ACC112 (cell line): ENCODE measurements at regions not wholly inside any gene's neighbourhood (a gene's known extent, or its start where the extent isn't known, plus 50 kb on each side); places are given as distances from the start of the nearest gene placed in this dataset.
A peak's percentile ranks its signal among the peaks of the same experiment; 100 is the strongest.
"Not testable (repeated sequence)": the region's sequence is repeated elsewhere in the genome, so short reads cannot be mapped to it uniquely, and the experiment has no call there.

Source experiments
- H2AFZ ChIP-seq: fragments of 200-600 bp; sonication (generic); one replicate; pipeline ENCODE4 v1.6.0; 2017; ENCODE audit warnings: antibody characterized with exemption, low read length; ENCODE audit not compliant: unreplicated experiment
- H3K27ac ChIP-seq: fragments of 200-600 bp; sonication (generic); 2 replicates; pipeline ENCODE4 v1.5.1; 2014; ENCODE audit warnings: low read depth, mild to moderate bottlenecking, antibody characterized with exemption, low read length, moderate library complexity
- H3K27me3 ChIP-seq: fragments of 200-600 bp; sonication (generic); 2 replicates; pipeline ENCODE4 v1.6.1; 2014; ENCODE audit warnings: mild to moderate bottlenecking, antibody characterized with exemption, low read length, moderate library complexity, mixed read lengths; ENCODE audit not compliant: insufficient read depth
- H3K36me3 ChIP-seq: fragments of 200-600 bp; sonication (generic); 2 replicates; pipeline ENCODE4 v1.6.1; 2016; ENCODE audit warnings: mild to moderate bottlenecking, antibody characterized with exemption, low read length, moderate library complexity, mixed read lengths; ENCODE audit not compliant: insufficient read depth
- H3K4me1 ChIP-seq: fragments of 200-600 bp; sonication (generic); one replicate; pipeline ENCODE4 v1.6.1; 2016; ENCODE audit warnings: low read length, mixed read lengths; ENCODE audit not compliant: insufficient read depth, unreplicated experiment, control insufficient read depth
- H3K4me3 ChIP-seq: fragments of 200-600 bp; sonication (generic); 2 replicates; pipeline ENCODE4 v1.5.1; 2014; ENCODE audit warnings: mild to moderate bottlenecking, low read depth, low read length
- H3K79me2 ChIP-seq: fragments of 200-600 bp; sonication (generic); one replicate; pipeline ENCODE4 v1.6.0; 2016; ENCODE audit warnings: low read length; ENCODE audit not compliant: control insufficient read depth, unreplicated experiment, insufficient read depth

DNA sequence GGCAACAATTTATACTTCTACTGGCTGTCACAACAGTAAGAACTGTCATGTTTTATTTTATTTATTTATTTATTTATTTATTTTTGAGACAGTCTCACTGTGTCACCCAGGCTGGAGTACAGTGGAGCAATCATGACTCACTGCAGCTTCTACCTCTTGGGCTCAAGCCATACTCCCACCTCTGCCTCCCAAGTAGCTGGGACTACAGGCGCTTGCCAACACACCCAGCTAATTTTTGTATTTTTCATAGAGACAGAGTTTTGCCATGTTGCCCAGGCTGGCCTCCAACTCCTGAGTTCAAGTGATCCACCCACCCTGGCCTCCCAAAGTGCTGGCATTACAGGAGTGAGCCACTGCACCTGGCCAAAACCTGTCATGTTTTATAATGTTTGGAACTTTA lies 255.1 kb upstream of the DUSP10 start:
- not testable (repeated sequence) for H3K27me3 ChIP-seq, H2AFZ ChIP-seq, H3K79me2 ChIP-seq, H3K4me3 ChIP-seq, H3K36me3 ChIP-seq
- Histone ChIP-seq H3K4me1 (peaks cover 14% of the 10 kb centered on the region), H3K27ac (peak overlapping the region; percentile 46; the same call in 1 of the 2 replicates)

DNA sequence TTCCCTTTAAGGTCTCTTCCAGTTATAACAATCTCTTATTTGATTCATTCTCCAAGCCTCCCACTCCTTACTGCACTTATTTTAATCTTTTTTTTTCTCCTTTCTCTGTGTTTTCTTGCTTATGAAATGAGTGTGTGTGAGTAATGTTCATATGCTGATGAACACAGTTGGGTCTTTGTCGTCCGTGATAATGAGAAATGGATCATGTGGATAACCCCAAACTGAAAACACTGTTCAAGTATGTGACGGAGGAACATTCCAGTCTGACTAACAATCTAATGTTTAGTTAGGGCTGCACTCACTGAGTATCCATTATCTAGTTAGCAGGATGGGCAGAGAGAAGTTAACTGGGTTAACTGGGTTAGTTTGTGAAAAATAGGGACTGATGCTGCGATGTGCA lies 253.1 kb upstream of the DUSP10 start:
- Histone ChIP-seq H3K4me1 (peaks cover 33% of the 10 kb centered on the region), H3K36me3 (no peaks in the 10 kb centered on the region), H3K4me3 (no peak overlapping the region), H2AFZ (peak overlapping the region; percentile 78), H3K79me2 (no peaks in the 10 kb centered on the region), H3K27me3 (no peaks in the 10 kb centered on the region), H3K27ac (peak overlapping the region; percentile 84)

DNA sequence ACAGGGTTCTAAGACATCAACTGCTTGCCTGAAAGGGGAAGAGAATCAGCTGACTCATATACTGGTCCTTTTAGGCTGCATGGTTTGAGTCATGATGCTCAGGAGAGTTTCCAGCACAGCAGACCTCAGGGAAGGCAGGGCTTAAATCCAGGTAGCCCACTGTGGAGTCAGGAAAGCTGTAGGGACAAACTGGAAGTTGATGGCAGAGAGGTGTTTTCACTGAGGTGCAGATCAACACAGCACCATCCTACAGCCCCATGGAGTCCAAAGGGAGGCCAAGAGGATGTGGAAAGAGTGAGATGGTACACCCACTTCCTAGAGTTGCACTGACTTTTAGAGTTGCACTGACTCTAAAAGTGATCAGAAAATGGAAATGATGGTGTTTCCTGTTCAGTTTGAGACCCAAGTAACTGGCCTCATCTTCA lies 252.4 kb upstream of the DUSP10 start:
- H3K4me1 ChIP-seq: peaks cover 39% of the 10 kb centered on the region
- H3K4me3 ChIP-seq: no peak overlapping the region
- no peaks in the 10 kb centered on the region for H3K27me3 ChIP-seq
- no peaks in the 10 kb centered on the region for H3K79me2 ChIP-seq
- H3K36me3 ChIP-seq: no peaks in the 10 kb centered on the region
- peak overlapping the region; percentile 84 for H3K27ac ChIP-seq
- no peak overlapping the region for H2AFZ ChIP-seq

DNA sequence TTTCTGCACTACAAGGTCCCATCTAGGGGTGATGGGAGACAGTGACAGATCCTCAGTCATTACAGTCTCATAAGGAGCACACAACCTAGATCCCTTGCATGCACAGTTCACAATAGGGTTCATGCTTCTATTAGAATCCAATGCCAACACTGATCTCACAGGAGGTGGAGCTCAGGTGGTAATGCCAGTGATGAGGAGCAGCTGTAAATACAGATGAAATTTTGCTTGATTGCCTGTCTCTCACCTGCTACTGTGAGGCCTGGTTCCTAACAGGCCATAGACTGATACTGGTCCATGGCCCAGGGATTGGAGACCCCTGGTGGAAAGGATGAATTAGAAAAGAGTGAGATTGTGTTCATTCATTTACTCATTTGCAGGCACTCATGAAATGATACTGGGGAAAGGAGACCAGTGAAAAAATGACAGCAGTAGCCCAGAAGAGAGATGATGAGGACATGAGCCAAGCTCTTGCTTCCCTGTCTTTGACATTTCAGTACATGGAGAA lies 251.6 kb upstream of the DUSP10 start:
- peaks cover 42% of the 10 kb centered on the region for H3K4me1 ChIP-seq
- H3K27ac ChIP-seq: peak overlapping the region; percentile 84; the same call in 1 of the 2 replicates
- no peak overlapping the region for H3K4me3 ChIP-seq
- no peaks in the 10 kb centered on the region for H3K36me3 ChIP-seq
- peak overlapping the region; percentile 21 for H2AFZ ChIP-seq
- no peaks in the 10 kb centered on the region for H3K79me2 ChIP-seq
- no peaks in the 10 kb centered on the region for H3K27me3 ChIP-seq

DNA sequence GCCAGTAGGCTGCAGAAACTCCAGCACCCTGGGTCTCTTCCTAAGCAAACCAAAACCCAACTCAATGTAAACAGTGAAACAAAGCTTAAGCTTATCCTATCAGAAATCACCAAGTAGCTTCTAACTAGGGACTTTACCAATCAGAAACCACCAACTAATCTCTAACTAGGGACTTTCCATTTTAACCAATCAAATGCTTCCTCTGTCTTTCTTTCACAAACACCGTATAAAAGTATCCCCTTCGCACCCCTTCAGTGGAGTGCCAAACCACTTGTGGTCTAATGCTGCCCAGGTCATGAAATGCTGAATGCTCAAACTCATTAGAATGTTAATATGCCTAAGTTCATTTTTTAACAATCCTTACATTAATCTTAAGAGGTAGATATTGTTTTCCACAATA lies 250.5 kb upstream of the DUSP10 start:
- Histone ChIP-seq H3K79me2 (no peaks in the 10 kb centered on the region), H2AFZ (no peak overlapping the region), H3K27me3 (no peaks in the 10 kb centered on the region), H3K4me1 (peaks cover 52% of the 10 kb centered on the region), H3K36me3 (no peaks in the 10 kb centered on the region), H3K27ac (no peak overlapping the region), H3K4me3 (no peak overlapping the region)

DNA sequence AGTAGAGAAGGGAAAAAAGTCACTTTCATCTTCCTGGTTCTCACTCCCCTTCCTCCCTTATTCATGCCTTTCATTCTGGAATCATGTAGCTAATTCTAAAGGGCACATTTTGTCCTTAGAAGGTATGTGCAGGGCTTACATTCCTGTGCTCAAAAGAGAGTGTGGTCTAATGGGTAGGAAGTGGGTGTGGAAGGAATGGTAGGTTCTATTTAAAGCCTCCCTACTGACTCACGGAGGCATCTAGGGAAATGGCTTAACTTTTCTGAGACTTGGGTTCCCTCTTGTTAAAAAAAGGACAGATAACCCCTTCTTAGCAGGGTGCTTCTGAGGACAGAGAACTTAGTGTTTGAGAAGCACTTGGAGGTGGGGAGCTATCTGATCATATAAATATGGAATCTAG lies 249.3 kb upstream of the DUSP10 start:
- Histone ChIP-seq H3K27ac (peak overlapping the region; percentile 9; the same call in 1 of the 2 replicates), H3K27me3 (no peaks in the 10 kb centered on the region), H2AFZ (no peak overlapping the region), H3K4me3 (no peak overlapping the region), H3K36me3 (no peaks in the 10 kb centered on the region), H3K79me2 (no peaks in the 10 kb centered on the region), H3K4me1 (peaks cover 54% of the 10 kb centered on the region)

DNA sequence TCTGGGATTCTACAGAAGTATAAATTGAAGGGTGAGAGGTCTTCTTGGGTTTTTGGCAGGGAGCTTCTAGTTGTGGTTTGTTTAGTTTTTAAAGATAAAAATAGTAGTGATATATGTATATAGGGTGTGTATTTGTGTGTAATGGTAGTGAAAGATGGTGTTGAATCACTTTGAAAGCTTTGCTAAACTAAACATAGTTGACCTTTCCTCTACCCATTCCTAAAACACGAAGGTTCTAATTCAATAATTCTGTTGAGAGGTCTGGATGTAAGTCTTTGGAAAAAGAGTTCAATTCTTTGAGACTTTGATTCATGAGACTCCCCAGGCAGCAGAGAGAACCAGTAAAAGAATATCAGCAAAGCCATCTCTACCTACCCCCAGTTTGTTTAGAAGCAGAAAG lies 247.9 kb upstream of the DUSP10 start:
- Histone ChIP-seq H3K27me3 (no peaks in the 10 kb centered on the region), H3K79me2 (no peaks in the 10 kb centered on the region), H3K36me3 (no peaks in the 10 kb centered on the region), H3K4me3 (no peak overlapping the region), H3K27ac (no peak overlapping the region), H2AFZ (no peak overlapping the region), H3K4me1 (peaks cover 52% of the 10 kb centered on the region)

DNA sequence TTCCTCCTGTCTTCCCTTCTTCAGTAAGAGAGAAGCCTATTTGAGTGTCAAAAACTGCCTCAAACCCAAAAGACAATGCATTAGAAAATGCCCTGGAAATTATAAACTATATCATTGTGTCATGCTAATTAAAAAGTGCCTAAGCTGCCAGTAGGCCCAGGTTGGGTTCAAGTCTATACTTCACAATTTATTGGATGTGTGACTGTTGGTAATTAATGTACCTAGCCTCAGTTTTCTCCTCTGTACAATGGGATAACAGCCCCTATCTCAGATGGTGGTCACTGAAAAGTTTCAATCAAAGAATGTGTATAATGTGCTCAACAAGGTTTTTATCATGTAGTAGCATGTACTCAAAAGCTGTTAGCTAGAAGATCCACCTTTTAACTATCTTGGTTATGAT lies 246.9 kb upstream of the DUSP10 start:
- no peaks in the 10 kb centered on the region for H3K27me3 ChIP-seq
- no peaks in the 10 kb centered on the region for H3K79me2 ChIP-seq
- no peaks in the 10 kb centered on the region for H3K36me3 ChIP-seq
- peaks cover 43% of the 10 kb centered on the region for H3K4me1 ChIP-seq
- H3K4me3 ChIP-seq: no peak overlapping the region
- no peak overlapping the region for H2AFZ ChIP-seq
- 0 out of 2 replicates have a peak overlapping the region, but pooled peaks have one; percentile 59 for H3K27ac ChIP-seq

DNA sequence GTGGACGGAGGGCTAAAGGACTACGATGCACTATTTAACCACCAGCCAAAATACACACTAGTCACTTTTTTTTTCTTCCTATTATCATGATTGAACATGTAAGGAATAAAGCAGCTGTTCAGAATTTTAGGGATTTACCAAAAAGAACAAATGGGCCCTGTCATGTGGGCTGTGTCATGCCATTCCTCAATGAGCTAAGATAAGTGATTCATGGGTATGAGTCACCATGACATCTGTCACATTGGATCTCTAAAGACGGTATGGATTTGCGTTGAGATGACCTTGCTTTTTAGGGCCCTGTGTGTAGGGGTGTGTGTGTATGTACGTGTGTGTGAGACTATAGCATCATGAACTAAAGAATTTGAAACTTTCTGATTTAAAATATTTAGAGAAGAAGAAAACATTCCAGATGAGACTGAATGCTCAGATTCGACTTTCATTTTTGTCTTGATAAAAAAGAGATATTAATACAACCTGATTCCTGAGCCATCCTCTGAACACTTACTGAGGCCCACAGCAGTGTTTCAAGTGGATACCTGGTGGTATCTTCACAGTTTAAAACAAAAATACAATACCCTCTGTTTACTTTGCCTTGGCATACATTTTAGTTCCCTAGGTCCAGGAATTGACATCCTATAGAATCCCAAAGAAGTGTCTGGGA lies 246.1 kb upstream of the DUSP10 start:
- peak overlapping the region; percentile 59 for H3K27ac ChIP-seq
- no peaks in the 10 kb centered on the region for H3K36me3 ChIP-seq
- H3K79me2 ChIP-seq: no peaks in the 10 kb centered on the region
- H2AFZ ChIP-seq: peak overlapping the region; percentile 30
- no peak overlapping the region for H3K4me3 ChIP-seq
- no peaks in the 10 kb centered on the region for H3K27me3 ChIP-seq
- H3K4me1 ChIP-seq: peaks cover 46% of the 10 kb centered on the region

DNA sequence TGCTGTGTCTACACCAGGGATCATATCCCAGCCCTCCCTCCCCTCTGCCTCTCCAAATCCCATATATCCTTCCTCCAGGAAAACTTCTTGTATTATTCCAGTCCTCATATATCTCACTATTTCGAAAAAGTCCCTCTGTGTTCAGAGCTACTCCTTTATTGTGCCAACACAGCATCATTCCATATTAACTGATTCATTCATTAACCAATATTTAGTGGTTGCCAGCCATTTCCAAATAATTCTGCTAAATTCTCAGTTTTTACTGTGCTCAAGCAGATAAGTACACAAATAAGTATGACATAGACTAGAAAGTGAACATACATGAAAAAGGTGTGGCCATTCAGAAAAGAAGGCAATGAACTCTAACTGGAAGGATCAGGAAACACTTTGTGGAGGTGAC lies 241.6 kb upstream of the DUSP10 start:
- peaks cover 18% of the 10 kb centered on the region for H3K4me1 ChIP-seq
- H3K79me2 ChIP-seq: no peaks in the 10 kb centered on the region
- no peak overlapping the region for H2AFZ ChIP-seq
- no peak overlapping the region for H3K4me3 ChIP-seq
- H3K27ac ChIP-seq: no peak overlapping the region
- no peaks in the 10 kb centered on the region for H3K36me3 ChIP-seq
- no peaks in the 10 kb centered on the region for H3K27me3 ChIP-seq

DNA sequence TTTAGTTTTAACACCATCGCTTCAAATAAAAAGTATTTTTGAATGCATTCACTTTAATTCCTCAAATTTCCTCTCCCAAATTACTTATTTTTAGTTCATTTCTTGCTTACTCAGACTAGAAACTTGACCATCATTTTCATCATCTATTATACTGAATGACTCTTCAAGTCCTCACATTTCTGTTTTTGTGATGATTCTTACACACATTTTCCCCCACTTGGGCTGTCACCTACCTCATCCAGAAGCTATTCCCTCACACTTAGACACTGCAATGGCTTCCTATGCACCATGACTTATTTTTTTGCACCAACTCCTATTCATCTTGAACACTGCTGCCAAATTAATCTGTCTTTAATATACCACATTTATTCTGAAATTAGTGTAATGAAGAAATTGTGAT lies 239.6 kb upstream of the DUSP10 start:
- no peaks in the 10 kb centered on the region for H3K27me3 ChIP-seq
- peaks cover 3% of the 10 kb centered on the region for H3K4me1 ChIP-seq

More for the DNA sequence above, 239.6 kb upstream of the DUSP10 start:
- no peak overlapping the region for H2AFZ ChIP-seq
- no peaks in the 10 kb centered on the region for H3K79me2 ChIP-seq
- H3K27ac ChIP-seq: no peak overlapping the region
- no peaks in the 10 kb centered on the region for H3K36me3 ChIP-seq
- H3K4me3 ChIP-seq: no peak overlapping the region
